Activated naive CD8-positive, alpha-beta T cell (primary cell): ENCODE measurements at regions not wholly inside any gene's neighbourhood (a gene's known extent, or its start where the extent isn't known, plus 50 kb on each side); places are given as distances from the start of the nearest gene placed in this dataset.

Experiments used
- H3K27ac Mint-ChIP-seq: one replicate; pipeline ENCODE4 v1.8.0; 2021; ENCODE audit warnings: mixed read lengths
- H3K27me3 Mint-ChIP-seq: one replicate; pipeline ENCODE4 v1.8.0; 2021; ENCODE audit warnings: mixed read lengths
- H3K36me3 Mint-ChIP-seq: one replicate; pipeline ENCODE4 v1.8.0; 2021; ENCODE audit warnings: mixed read lengths
- H3K4me1 Mint-ChIP-seq: one replicate; pipeline ENCODE4 v1.8.0; 2021; ENCODE audit warnings: low read depth, mixed read lengths
- H3K4me3 Mint-ChIP-seq: one replicate; pipeline ENCODE4 v1.8.0; 2021; ENCODE audit warnings: mild to moderate bottlenecking, mixed read lengths
- H3K9me3 Mint-ChIP-seq: one replicate; pipeline ENCODE4 v1.8.0; 2021; ENCODE audit warnings: low read depth, mixed read lengths

DNA sequence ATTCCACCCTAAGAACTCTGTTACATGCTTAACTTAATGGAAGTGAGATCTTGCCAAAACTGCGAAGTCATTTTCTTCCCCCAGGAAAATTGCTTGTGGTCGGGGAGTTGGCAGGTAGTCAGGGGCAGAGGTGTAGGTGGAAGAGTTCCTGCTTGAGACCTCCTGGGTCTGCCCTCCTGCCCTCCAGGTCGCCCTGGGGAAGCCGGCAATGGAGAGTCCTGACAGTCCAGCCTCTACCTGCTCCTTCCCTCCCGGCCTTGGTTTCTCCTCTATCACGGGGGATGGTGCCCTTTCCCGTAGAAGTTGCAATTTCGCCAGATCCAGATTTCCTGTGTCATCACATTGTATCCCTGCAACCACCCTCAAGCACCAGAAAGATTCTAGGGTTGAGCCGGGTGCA is 463.8 kb downstream of the MATN1 start:
- Mint-ChIP-seq H3K36me3 (no peaks in the 10 kb centered on the region), H3K27me3 (peaks cover 8% of the 10 kb centered on the region), H3K4me3 (no peak overlapping the region), H3K4me1 (no peaks in the 10 kb centered on the region), H3K9me3 (no peaks in the 10 kb centered on the region), H3K27ac (no peak overlapping the region)

DNA sequence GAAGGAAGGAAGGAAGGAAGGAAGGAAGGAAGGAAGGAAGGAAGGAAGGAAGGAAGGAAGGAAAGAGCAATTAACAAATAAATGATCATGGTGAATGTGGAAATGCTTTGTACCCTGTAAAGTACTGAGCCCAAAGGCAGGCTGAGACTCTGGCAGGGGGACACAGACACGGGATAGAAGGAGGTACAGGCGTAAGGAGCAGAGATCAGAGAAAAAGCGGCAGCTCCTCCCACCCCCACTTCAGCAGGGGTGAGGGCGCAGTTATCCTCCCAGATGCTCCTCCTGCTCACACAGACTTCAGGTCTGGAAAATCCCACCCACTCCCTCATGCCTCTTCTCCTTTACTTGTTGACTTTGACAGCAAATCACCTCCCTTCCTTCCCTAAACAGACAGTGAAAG is 464.5 kb downstream of the MATN1 start:
- Mint-ChIP-seq H3K27ac (no peak overlapping the region), H3K9me3 (no peaks in the 10 kb centered on the region)

DNA sequence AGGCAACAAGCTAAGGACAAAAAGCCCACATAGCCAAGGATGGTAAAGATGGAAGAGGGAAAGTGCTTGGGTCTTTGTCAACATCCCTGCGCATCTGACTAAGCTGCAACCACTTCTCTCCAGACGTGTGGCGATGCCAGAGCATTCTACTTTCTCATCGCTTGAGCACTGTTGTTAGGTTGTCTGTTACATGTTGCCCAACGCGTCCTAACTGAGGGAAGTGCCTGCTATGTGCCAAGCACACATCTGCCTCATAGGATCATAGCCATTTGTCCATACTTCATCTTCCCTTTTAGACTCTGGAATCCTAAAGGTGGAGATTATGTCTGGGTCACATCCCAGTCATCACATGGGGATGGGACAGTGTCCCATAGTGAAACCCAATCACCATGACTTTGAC is 464.9 kb downstream of the MATN1 start:
- no peaks in the 10 kb centered on the region for H3K36me3 Mint-ChIP-seq
- peaks cover 8% of the 10 kb centered on the region for H3K27me3 Mint-ChIP-seq
- H3K4me1 Mint-ChIP-seq: no peaks in the 10 kb centered on the region
- no peak overlapping the region for H3K4me3 Mint-ChIP-seq
- H3K27ac Mint-ChIP-seq: no peak overlapping the region
- H3K9me3 Mint-ChIP-seq: no peaks in the 10 kb centered on the region

More for the DNA sequence above, 464.5 kb downstream of the MATN1 start:
- Mint-ChIP-seq H3K36me3 (no peaks in the 10 kb centered on the region), H3K4me1 (no peaks in the 10 kb centered on the region), H3K4me3 (no peak overlapping the region), H3K27me3 (peaks cover 8% of the 10 kb centered on the region)

DNA sequence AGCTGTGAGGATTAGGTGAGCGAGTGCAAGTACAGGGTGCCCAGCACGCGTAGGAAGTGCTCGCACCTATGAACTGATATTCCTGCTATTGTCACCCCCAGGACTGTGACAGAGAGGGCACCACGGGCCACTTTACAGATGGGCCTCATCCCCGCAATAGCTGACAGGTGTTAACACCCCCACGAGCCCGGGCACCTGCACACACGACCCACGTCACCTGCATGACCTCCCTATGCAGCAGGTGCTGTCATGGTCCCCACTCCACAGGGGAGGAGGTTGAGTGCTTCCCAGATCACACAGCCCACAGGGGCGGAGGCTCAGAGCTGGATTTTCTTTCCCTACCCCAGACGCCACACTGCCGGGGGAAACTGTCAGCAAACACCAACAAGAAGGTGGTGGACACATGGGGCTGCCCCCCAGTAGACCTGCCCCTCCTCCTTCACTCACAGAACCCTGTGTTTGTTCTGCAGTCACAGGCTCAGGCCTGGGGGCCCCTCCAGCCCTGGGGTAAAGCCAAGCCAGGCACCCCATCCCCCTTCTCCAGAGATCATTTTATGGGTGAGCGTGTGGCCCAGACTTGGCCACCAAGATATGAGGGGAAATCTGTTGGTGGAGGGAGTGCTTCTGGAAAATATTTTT is 465.5 kb downstream of the MATN1 start:
- Mint-ChIP-seq H3K27me3 (peaks cover 9% of the 10 kb centered on the region), H3K27ac (no peak overlapping the region), H3K9me3 (no peaks in the 10 kb centered on the region), H3K4me3 (no peak overlapping the region), H3K4me1 (no peaks in the 10 kb centered on the region), H3K36me3 (no peaks in the 10 kb centered on the region)

DNA sequence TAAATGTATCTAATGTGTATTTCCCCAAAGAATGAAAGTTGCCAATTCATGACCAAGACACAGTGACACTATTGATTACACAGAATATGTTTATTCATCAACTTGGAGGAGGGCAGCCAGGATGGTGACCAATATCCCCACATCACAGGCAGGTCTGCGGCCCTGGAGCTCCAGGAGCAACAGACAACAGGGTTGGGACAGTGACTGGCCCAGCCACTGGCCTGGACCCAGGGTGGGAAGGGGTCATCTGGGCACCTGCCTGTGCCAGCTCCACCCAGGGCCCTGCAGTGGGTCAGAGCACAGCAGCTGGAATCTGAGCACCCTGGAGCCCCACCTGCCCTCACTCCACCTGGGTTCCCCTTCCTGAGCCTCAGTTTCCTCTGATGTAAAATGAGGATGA is 466.1 kb downstream of the MATN1 start:
- peaks cover 9% of the 10 kb centered on the region for H3K27me3 Mint-ChIP-seq
- H3K36me3 Mint-ChIP-seq: no peaks in the 10 kb centered on the region
- H3K27ac Mint-ChIP-seq: no peak overlapping the region

DNA sequence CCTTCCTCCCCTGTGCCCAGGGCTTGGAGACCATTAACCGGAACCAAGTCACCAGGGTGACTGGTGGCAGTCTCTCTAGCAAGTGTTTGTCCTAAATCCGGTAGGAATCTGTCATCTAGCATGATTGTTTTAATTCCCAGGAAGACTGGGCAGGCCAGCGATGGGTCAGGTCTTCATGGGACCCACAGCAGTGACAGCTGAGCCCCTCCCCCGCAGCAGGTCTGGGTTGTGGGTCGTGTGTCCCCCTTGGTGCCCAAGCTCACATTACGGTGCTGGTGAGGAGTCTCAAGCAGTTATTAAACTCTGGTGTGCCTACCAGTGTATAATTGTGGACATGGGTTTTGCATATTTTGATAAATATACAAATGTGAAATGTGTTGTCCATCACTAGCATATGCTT is 466.5 kb downstream of the MATN1 start:
- Mint-ChIP-seq H3K36me3 (no peaks in the 10 kb centered on the region), H3K4me1 (no peaks in the 10 kb centered on the region), H3K4me3 (no peak overlapping the region), H3K9me3 (no peaks in the 10 kb centered on the region), H3K27ac (no peak overlapping the region), H3K27me3 (peaks cover 9% of the 10 kb centered on the region)

More for the DNA sequence above, 466.1 kb downstream of the MATN1 start:
- Mint-ChIP-seq H3K4me1 (no peaks in the 10 kb centered on the region), H3K9me3 (no peaks in the 10 kb centered on the region), H3K4me3 (no peak overlapping the region)

DNA sequence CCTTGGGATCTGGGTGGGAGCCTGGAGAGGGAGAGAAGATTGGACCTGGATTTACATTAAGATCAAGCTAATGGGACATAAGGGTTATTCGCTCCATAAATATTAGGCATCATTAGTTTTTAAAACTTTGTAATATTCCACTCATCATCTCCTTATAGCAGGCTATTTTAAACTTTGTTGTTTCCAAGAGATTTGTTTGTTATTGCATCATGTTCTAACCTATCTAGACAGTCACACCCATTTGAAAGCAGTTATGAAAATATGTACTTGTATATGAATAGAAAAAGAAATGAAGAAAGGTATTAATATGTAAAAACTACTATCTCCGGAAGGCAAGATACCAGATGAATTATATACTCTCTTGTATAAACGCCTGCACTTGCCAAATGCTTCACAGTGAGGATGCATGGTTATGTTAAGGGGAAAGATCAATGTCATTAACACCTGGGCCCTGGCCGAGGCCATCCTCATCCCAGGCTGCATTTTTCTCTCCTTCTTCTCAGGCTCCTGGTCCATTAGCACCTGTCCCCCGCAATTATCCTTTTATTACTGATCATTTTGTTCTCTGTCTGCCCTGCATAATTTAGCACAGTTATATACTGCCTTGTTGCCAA is 468.2 kb downstream of the MATN1 start:
- Mint-ChIP-seq H3K36me3 (no peaks in the 10 kb centered on the region), H3K4me3 (no peak overlapping the region), H3K4me1 (no peaks in the 10 kb centered on the region), H3K27ac (no peak overlapping the region), H3K9me3 (no peaks in the 10 kb centered on the region), H3K27me3 (peaks cover 9% of the 10 kb centered on the region)

DNA sequence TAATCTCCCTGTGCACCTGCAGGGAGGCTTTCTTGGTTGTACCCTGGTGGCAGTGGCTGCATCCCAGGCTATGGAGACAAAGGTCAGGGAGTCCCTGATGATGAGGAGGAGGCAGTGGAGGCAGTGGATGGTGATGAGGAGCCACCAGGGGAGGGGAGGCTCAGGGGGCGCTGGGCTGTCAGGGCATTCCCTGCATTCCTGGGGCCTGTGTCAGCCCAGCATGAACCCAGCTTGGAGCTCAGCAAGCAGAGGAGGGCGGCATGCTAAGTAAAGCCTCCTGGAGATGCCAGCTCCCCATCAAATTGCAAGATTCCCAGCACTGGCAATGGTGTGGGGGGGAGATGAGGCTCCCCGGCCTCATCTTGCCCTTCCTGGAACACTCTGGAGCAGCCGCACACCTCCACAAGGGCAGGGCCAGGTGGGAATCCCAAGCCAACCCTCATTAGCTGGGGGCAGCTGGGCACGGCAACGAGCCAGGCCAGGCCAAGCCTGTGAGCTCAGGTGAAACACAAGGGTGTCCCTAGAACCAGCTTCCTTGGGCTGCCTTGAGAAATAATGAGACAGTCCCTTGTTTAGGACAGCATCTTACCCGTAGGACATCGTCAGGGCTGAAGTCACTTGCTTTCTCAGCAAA is 469.5 kb downstream of the MATN1 start:
- no peaks in the 10 kb centered on the region for H3K9me3 Mint-ChIP-seq
- H3K4me1 Mint-ChIP-seq: no peaks in the 10 kb centered on the region
- no peak overlapping the region for H3K27ac Mint-ChIP-seq
- H3K36me3 Mint-ChIP-seq: no peaks in the 10 kb centered on the region
- H3K27me3 Mint-ChIP-seq: peaks cover 9% of the 10 kb centered on the region
- no peak overlapping the region for H3K4me3 Mint-ChIP-seq

DNA sequence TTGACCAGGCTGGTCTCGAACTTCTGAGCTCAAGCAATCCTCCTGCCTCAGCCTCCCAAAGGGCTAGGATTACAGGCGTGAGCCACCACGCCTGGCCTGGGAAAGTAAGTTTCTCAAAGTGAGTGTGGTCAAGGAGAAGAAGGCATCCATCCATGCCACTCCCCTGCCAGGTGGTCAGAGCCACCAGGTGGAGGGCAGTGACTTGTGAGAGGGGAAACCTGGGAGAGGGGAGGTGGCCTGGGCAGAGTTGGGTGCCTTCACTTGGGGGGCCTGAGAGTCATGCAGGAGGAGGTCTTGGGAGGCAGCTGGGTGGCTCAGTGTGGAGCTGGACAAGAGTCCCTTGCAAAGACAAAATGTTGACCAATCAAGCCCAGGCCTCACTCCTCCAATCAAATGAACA is 470.0 kb downstream of the MATN1 start:
- Mint-ChIP-seq H3K9me3 (no peaks in the 10 kb centered on the region), H3K27me3 (peaks cover 5% of the 10 kb centered on the region), H3K36me3 (no peaks in the 10 kb centered on the region), H3K4me3 (no peak overlapping the region), H3K4me1 (no peaks in the 10 kb centered on the region), H3K27ac (no peak overlapping the region)

DNA sequence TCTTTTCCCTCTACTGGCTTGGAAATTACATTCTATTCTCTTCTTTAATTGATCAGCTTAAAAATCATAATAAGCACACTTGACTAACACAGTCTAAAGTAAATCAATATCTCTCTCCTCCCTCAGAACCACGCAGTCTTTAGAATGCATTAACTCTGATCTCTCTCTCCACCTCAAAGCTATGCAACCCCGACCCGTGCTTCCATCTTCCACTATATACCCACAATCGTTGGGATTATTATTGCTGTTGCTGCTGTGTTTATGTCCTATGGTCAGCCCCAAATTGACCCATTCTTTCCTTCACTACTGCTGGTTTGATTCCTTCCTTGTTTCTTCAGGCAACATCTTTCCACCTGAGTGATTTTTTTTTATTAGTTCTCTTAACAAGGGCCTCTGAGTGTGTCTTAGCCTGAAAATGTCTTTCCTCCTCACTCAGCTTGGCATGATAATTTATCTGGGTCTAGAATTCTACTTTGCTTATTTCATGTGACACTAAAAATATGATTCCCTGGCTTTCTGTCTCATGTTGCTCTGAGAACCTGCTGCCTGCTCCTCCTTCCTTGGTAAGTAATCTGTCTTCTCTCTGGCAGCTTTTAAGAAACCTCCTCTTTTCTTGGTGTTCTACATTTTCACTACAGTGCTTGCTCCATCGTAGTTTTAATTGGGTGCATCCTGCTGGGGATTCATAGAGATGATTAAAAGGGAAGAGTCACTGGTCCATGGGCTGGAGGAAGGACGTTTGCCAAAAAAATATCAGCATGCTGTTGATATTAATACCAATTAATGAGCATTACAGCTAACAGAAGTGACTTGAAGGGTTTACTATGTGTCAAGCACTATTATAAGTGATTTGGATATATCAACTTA is 472.2 kb downstream of the MATN1 start:
- Mint-ChIP-seq H3K9me3 (no peaks in the 10 kb centered on the region), H3K36me3 (no peaks in the 10 kb centered on the region), H3K27me3 (peaks cover 2% of the 10 kb centered on the region)

DNA sequence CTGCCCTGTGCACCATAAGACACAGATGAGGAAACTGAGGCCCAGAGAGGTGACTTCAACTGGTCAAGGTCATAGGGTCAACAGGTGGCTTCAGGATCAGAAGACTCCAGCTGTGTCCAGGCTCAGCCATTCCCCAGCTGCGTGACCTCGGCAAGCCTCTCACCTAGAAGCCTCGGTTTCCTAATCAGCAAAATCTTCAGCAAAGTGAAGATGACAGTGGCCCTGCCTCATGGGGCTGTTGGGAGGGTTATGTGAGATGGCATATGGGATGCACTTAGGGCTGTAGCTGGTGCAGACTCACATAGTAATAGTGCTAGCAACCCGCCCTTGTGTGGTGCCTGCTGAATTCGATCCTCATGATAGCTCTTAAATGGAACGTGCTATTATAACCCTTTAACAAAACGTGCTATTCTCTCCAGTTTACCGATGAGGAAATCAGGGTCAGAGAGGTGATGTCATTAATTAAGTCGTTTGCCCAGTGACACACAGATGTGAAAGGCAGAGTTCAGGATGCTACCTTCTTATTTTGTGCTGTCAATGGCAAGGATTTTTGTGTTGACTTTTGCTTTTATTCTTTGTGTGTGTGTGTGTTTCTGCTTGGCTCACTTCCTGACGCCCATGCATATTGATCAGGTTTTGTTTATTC is 472.9 kb downstream of the MATN1 start:
- Mint-ChIP-seq H3K4me1 (no peaks in the 10 kb centered on the region), H3K36me3 (no peaks in the 10 kb centered on the region), H3K27me3 (peaks cover 4% of the 10 kb centered on the region), H3K27ac (no peak overlapping the region), H3K9me3 (no peaks in the 10 kb centered on the region), H3K4me3 (no peak overlapping the region)

More for the DNA sequence above, 472.2 kb downstream of the MATN1 start:
- Mint-ChIP-seq H3K27ac (no peak overlapping the region), H3K4me3 (no peak overlapping the region), H3K4me1 (no peaks in the 10 kb centered on the region)

DNA sequence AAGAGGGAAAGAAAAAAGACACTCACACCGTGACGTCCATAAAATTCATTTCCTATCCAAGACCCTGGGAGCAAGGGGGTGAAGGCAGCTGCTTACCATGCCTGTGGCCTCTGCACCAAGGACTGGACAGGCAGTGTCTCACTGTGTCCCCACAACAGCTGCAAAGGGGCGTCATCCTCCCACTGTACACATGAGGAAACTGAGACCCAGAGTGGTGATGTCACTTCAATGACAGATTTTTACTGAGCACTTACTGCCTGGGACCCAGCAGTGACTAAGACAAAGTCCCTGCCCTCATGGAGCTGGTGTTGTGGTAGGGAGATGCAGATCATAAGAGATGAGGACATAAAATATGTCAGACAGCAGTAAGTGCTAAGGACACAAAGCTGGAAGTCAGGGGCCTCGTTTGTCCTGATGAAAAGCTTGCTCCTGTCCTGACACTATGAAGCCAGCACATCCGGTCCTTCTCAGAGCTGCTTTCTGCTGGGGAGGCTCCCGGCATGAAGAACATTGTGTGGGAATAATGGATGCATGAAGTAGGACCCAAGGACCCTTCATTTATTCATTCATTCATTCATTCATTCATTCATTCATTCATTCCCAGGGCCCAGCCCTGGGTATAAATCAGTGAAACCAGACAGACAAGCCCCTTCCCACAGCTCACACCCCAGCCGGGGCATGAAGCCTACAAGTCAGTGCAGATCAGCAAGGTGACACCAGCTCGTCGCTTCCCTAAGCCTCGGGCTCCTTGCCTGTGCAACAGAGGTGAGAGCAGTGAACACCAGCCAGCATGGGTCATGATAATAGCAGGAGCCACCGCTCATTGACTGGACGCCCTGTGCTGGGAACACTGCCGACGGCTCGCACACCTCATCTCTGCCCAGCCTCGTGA is 473.7 kb downstream of the MATN1 start:
- Mint-ChIP-seq H3K4me1 (no peaks in the 10 kb centered on the region), H3K4me3 (no peak overlapping the region), H3K27ac (no peak overlapping the region), H3K36me3 (no peaks in the 10 kb centered on the region), H3K9me3 (no peaks in the 10 kb centered on the region), H3K27me3 (peaks cover 4% of the 10 kb centered on the region)

DNA sequence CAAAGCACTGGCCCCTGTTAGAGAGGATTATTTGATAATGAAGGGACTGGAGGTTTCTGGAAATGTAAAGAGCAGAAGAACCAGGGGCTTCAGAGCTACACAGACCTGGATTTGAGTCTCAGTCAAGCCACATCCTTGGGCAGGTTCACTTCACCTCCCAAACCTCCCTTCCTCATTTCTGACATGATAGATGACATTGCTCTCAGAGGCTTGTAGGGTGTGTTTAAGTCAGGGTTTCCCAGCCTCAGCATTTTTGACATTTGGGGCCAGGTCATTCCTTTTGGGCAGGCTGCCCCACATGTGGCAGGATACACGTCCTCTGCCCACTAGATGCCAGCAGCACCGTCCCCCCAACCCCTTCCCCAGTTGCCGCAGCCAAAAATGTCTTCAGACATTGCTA is 474.6 kb downstream of the MATN1 start:
- peaks cover 6% of the 10 kb centered on the region for H3K27me3 Mint-ChIP-seq
- no peaks in the 10 kb centered on the region for H3K9me3 Mint-ChIP-seq
- H3K27ac Mint-ChIP-seq: no peak overlapping the region
- no peaks in the 10 kb centered on the region for H3K4me1 Mint-ChIP-seq
- H3K36me3 Mint-ChIP-seq: no peaks in the 10 kb centered on the region
- no peak overlapping the region for H3K4me3 Mint-ChIP-seq

DNA sequence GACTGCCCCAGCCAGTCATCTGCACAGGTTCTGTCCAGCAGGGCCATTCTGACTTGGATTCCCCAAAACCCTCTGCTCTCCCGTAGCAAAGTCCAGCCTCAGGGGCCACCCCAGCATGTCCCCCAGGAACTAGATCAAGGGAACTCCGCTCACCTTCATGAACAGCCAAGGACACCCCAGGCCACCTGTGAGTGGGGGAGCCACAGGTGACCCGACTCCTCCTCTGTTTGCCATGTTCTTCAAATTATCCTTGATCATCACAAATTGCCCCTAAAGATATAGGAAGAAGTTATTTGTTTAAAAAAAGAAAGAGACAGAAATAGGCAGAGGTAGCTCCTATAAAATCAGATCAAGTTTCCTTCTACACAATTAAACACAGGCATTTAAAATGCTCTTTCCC is 475.0 kb downstream of the MATN1 start:
- Mint-ChIP-seq H3K27me3 (peaks cover 6% of the 10 kb centered on the region), H3K36me3 (no peaks in the 10 kb centered on the region)

More for the DNA sequence above, 475.0 kb downstream of the MATN1 start:
- Mint-ChIP-seq H3K27ac (no peak overlapping the region), H3K4me3 (no peak overlapping the region), H3K4me1 (no peaks in the 10 kb centered on the region), H3K9me3 (no peaks in the 10 kb centered on the region)
